Epidermal melanocyte (primary cell): ENCODE measurements at regions not wholly inside any gene's neighbourhood (a gene's known extent, or its start where the extent isn't known, plus 50 kb on each side); places are given as distances from the start of the nearest gene placed in this dataset.

ENCODE experiments used
- DNase-seq: peaks from one replicate; pipeline ENCODE4 v3.0.0; 2011; ENCODE audit warnings: low spot score; ENCODE audit not compliant: insufficient read length

- no peak for DNase-seq
Observed at GRCh38 chr2:45275242-45275805, 266.1 kb upstream of the SIX2 start.

GRCh38 chr2:45274250-45274926 is 265.1 kb upstream of the SIX2 start:
- DNase-seq, result no peak

- DNase-seq, result no peak
Observed at GRCh38 chr2:45273412-45274249, 264.4 kb upstream of the SIX2 start.

GRCh38 chr2:45272549-45273265 is 263.5 kb upstream of the SIX2 start:
- no peak for DNase-seq

- DNase-seq, result no peak
Observed at GRCh38 chr2:45269149-45269793, 260.0 kb upstream of the SIX2 start.

GRCh38 chr2:45268631-45269030 is 259.4 kb upstream of the SIX2 start:
- no peak for DNase-seq

- no peak for DNase-seq
Observed at GRCh38 chr2:45267062-45267792, 258.0 kb upstream of the SIX2 start.

- DNase-seq, result no peak
Observed at GRCh38 chr2:45265336-45265735, 256.1 kb upstream of the SIX2 start.

GRCh38 chr2:45264227-45265225 is 255.3 kb upstream of the SIX2 start:
- DNase-seq, result no peak

- DNase-seq, result no peak
Observed at GRCh38 chr2:45263147-45263546, 253.9 kb upstream of the SIX2 start.

- no peak for DNase-seq
Observed at GRCh38 chr2:45261746-45262145, 252.5 kb upstream of the SIX2 start.

GRCh38 chr2:45260946-45261345 is 251.7 kb upstream of the SIX2 start:
- no peak for DNase-seq

GRCh38 chr2:45259547-45260160 is 250.4 kb upstream of the SIX2 start:
- DNase-seq, result no peak

GRCh38 chr2:45259138-45259537 is 249.9 kb upstream of the SIX2 start:
- DNase-seq, result no peak

- no peak for DNase-seq
Observed at GRCh38 chr2:45258311-45258710, 249.1 kb upstream of the SIX2 start.

GRCh38 chr2:45257820-45258219 is 248.6 kb upstream of the SIX2 start:
- no peak for DNase-seq

- no peak for DNase-seq
Observed at GRCh38 chr2:45256867-45257641, 247.8 kb upstream of the SIX2 start.

GRCh38 chr2:45256173-45256866 is 247.1 kb upstream of the SIX2 start:
- DNase-seq, result no peak
